ENCODE measurements at regions not wholly inside any gene's neighbourhood (a gene's known extent, or its start where the extent isn't known, plus 50 kb on each side); places are given as distances from the start of the nearest gene placed in this dataset.

- H3K18ac ChIP-seq (ENCODE audit: low read length) = no peak overlapping the region
- H3K27ac ChIP-seq (ENCODE audit: low read depth, low read length) = no peak overlapping the region
- H3K36me3 ChIP-seq (ENCODE audit: control insufficient read depth, insufficient read depth, low read length) = no peaks in the 10 kb centered on the region
- no peak overlapping the region for H3K4me3 ChIP-seq (ENCODE audit: low read length)
- no peak overlapping the region for H4K8ac ChIP-seq (ENCODE audit: low read depth, low read length)
- no peak overlapping the region for H3K9ac ChIP-seq (ENCODE audit: low read length)
- no peak overlapping the region for H2AK5ac ChIP-seq (ENCODE audit: low read length)
- no peak overlapping the region for H3K4me2 ChIP-seq (ENCODE audit: low read length)
- no peaks in the 10 kb centered on the region for H3K79me2 ChIP-seq (ENCODE audit: control insufficient read depth, insufficient read depth, low read length)
- no peak overlapping the region for H3K4ac ChIP-seq (ENCODE audit: low read depth, low read length)
- H3K23ac ChIP-seq (ENCODE audit: low read length) = no peak overlapping the region
- no peaks in the 10 kb centered on the region for H3K4me1 ChIP-seq (ENCODE audit: control insufficient read depth, low read depth, low read length)
- H4K5ac ChIP-seq (ENCODE audit: low read length) = no peak overlapping the region
- no peak overlapping the region for H3K56ac ChIP-seq (ENCODE audit: low read length)
- H2BK15ac ChIP-seq (replicated peaks; ENCODE audit: low read depth) = no peak overlapping the region
- H2BK120ac ChIP-seq (ENCODE audit: low read depth, low read length) = no peak overlapping the region
- no CpG with 5 or more reads among the region's 2 CpGs for WGBS (ENCODE audit: extremely low coverage, insufficient coverage, low lambda C conversion rate)
- DNase-seq = no peak
- no peaks in the 10 kb centered on the region for H3K27me3 ChIP-seq (ENCODE audit: insufficient read depth, low read length, poor library complexity)
- H2BK5ac ChIP-seq (ENCODE audit: low read length) = no peak overlapping the region
- no peaks in the 10 kb centered on the region for H3K79me1 ChIP-seq (ENCODE audit: low read length)
These were observed 322.9 kb downstream of the BCL11A start for GRCh38 chr2:60230596-60230995.

GRCh38 chr2:60230037-60230436 is 323.4 kb downstream of the BCL11A start:
- no peak overlapping the region for H3K4me3 ChIP-seq (ENCODE audit: low read length)
- H3K56ac ChIP-seq (ENCODE audit: low read length) = no peak overlapping the region
- no peaks in the 10 kb centered on the region for H3K4me1 ChIP-seq (ENCODE audit: control insufficient read depth, low read depth, low read length)
- no peak overlapping the region for H3K23ac ChIP-seq (ENCODE audit: low read length)
- no peak overlapping the region for H3K4ac ChIP-seq (ENCODE audit: low read depth, low read length)
- no peak overlapping the region for H2AK5ac ChIP-seq (ENCODE audit: low read length)
- no peaks in the 10 kb centered on the region for H3K79me2 ChIP-seq (ENCODE audit: control insufficient read depth, insufficient read depth, low read length)
- no peak overlapping the region for H2BK15ac ChIP-seq (replicated peaks; ENCODE audit: low read depth)
- H3K18ac ChIP-seq (ENCODE audit: low read length) = no peak overlapping the region
- H3K27me3 ChIP-seq (ENCODE audit: insufficient read depth, low read length, poor library complexity) = no peaks in the 10 kb centered on the region
- no peak overlapping the region for H4K8ac ChIP-seq (ENCODE audit: low read depth, low read length)
- no peak for DNase-seq
- no peak overlapping the region for H3K9ac ChIP-seq (ENCODE audit: low read length)
- H4K5ac ChIP-seq (ENCODE audit: low read length) = no peak overlapping the region
- no peaks in the 10 kb centered on the region for H3K36me3 ChIP-seq (ENCODE audit: control insufficient read depth, insufficient read depth, low read length)
- H2BK5ac ChIP-seq (ENCODE audit: low read length) = no peak overlapping the region
- no peak overlapping the region for H3K4me2 ChIP-seq (ENCODE audit: low read length)
- no peak overlapping the region for H2BK120ac ChIP-seq (ENCODE audit: low read depth, low read length)
- H3K79me1 ChIP-seq (ENCODE audit: low read length) = no peaks in the 10 kb centered on the region
- H3K27ac ChIP-seq (ENCODE audit: low read depth, low read length) = no peak overlapping the region
- no CpG with 5 or more reads among the region's 6 CpGs for WGBS (ENCODE audit: extremely low coverage, insufficient coverage, low lambda C conversion rate)

DNA sequence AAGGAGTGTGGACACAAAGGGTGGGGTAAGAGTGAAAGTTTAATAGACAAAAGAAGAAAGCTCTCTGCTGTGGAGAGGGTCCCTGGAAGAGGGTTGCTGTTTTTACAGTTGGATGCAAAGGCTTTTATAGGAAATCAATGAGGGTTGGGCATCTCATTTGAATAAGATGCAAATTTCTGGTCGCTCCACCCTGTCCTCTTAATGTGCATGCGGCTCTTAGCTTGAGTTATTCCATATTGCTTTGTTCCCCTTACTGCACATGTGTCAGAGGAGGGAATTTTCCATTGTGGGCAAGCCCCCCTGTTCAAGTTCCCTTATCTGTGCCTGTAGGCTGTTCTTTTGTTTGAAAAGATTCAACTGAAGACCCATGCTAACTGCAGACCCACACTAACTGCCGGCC is 326.5 kb downstream of the BCL11A start:
- H3K23ac ChIP-seq (ENCODE audit: low read length) = no peak overlapping the region
- no peak overlapping the region for H3K9ac ChIP-seq (ENCODE audit: low read length)
- no peak overlapping the region for H3K56ac ChIP-seq (ENCODE audit: low read length)
- no peak overlapping the region for H2BK15ac ChIP-seq (replicated peaks; ENCODE audit: low read depth)
- no peak overlapping the region for H3K4me2 ChIP-seq (ENCODE audit: low read length)
- no peaks in the 10 kb centered on the region for H3K79me1 ChIP-seq (ENCODE audit: low read length)
- no peak overlapping the region for H3K4ac ChIP-seq (ENCODE audit: low read depth, low read length)
- H3K27ac ChIP-seq (ENCODE audit: low read depth, low read length) = no peak overlapping the region
- no peaks in the 10 kb centered on the region for H3K4me1 ChIP-seq (ENCODE audit: control insufficient read depth, low read depth, low read length)
- H3K36me3 ChIP-seq (ENCODE audit: control insufficient read depth, insufficient read depth, low read length) = no peaks in the 10 kb centered on the region
- no CpG with 5 or more reads among the region's 3 CpGs for WGBS (ENCODE audit: extremely low coverage, insufficient coverage, low lambda C conversion rate)
- no peak overlapping the region for H2BK120ac ChIP-seq (ENCODE audit: low read depth, low read length)
- no peak overlapping the region for H2AK5ac ChIP-seq (ENCODE audit: low read length)
- no peak overlapping the region for H4K5ac ChIP-seq (ENCODE audit: low read length)
- H3K18ac ChIP-seq (ENCODE audit: low read length) = no peak overlapping the region
- H3K79me2 ChIP-seq (ENCODE audit: control insufficient read depth, insufficient read depth, low read length) = no peaks in the 10 kb centered on the region
- H4K8ac ChIP-seq (ENCODE audit: low read depth, low read length) = no peak overlapping the region
- no peaks in the 10 kb centered on the region for H3K27me3 ChIP-seq (ENCODE audit: insufficient read depth, low read length, poor library complexity)
- DNase-seq = no peak
- no peak overlapping the region for H3K4me3 ChIP-seq (ENCODE audit: low read length)
- no peak overlapping the region for H2BK5ac ChIP-seq (ENCODE audit: low read length)

DNA sequence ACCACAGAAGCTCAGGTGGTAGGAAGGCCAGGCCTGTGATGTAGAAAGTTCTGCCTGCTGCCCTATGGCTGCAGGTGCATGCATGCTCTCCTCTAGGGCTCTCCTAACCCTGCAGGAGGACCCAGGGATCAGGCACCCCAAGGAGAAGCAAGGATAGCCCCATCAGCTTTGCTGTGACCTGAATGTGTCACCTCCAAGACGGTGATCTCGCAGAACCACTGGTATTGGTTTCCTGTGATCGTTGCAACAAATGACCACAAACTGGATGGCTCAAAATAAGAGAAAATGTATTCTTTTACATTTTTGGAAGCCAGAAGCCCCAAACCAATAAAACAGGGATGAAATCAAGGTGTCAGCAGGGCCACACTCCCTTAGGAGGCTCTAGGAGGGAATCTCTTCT is 327.3 kb downstream of the BCL11A start:
- Histone ChIP-seq H3K27me3 (ENCODE audit: insufficient read depth, low read length, poor library complexity) (no peaks in the 10 kb centered on the region), H3K56ac (ENCODE audit: low read length) (no peak overlapping the region), H3K9ac (ENCODE audit: low read length) (no peak overlapping the region), H2BK5ac (ENCODE audit: low read length) (no peak overlapping the region), H3K4me2 (ENCODE audit: low read length) (no peak overlapping the region), H3K4me3 (ENCODE audit: low read length) (no peak overlapping the region), H4K5ac (ENCODE audit: low read length) (no peak overlapping the region), H3K4me1 (ENCODE audit: control insufficient read depth, low read depth, low read length) (no peaks in the 10 kb centered on the region), H3K79me1 (ENCODE audit: low read length) (no peaks in the 10 kb centered on the region), H4K8ac (ENCODE audit: low read depth, low read length) (no peak overlapping the region), H3K18ac (ENCODE audit: low read length) (no peak overlapping the region), H3K27ac (ENCODE audit: low read depth, low read length) (no peak overlapping the region), H3K79me2 (ENCODE audit: control insufficient read depth, insufficient read depth, low read length) (no peaks in the 10 kb centered on the region), H3K36me3 (ENCODE audit: control insufficient read depth, insufficient read depth, low read length) (no peaks in the 10 kb centered on the region), H3K23ac (ENCODE audit: low read length) (no peak overlapping the region), H2BK15ac (replicated peaks; ENCODE audit: low read depth) (no peak overlapping the region), H2AK5ac (ENCODE audit: low read length) (no peak overlapping the region), H2BK120ac (ENCODE audit: low read depth, low read length) (no peak overlapping the region), H3K4ac (ENCODE audit: low read depth, low read length) (no peak overlapping the region)
- no peak for DNase-seq
- no CpG with 5 or more reads among the region's 3 CpGs for WGBS (ENCODE audit: extremely low coverage, insufficient coverage, low lambda C conversion rate)

- H2BK120ac ChIP-seq (ENCODE audit: low read depth, low read length) = no peak overlapping the region
- H2BK15ac ChIP-seq (replicated peaks; ENCODE audit: low read depth) = no peak overlapping the region
- H3K4ac ChIP-seq (ENCODE audit: low read depth, low read length) = no peak overlapping the region
- no peaks in the 10 kb centered on the region for H3K4me1 ChIP-seq (ENCODE audit: control insufficient read depth, low read depth, low read length)
- H3K79me2 ChIP-seq (ENCODE audit: control insufficient read depth, insufficient read depth, low read length) = no peaks in the 10 kb centered on the region
- no peak overlapping the region for H4K8ac ChIP-seq (ENCODE audit: low read depth, low read length)
- no peak overlapping the region for H2BK5ac ChIP-seq (ENCODE audit: low read length)
- no CpG with 5 or more reads among the region's 2 CpGs for WGBS (ENCODE audit: extremely low coverage, insufficient coverage, low lambda C conversion rate)
- H3K18ac ChIP-seq (ENCODE audit: low read length) = no peak overlapping the region
- no peak overlapping the region for H3K4me3 ChIP-seq (ENCODE audit: low read length)
- H3K9ac ChIP-seq (ENCODE audit: low read length) = no peak overlapping the region
- no peaks in the 10 kb centered on the region for H3K79me1 ChIP-seq (ENCODE audit: low read length)
- no peak overlapping the region for H3K23ac ChIP-seq (ENCODE audit: low read length)
- H3K56ac ChIP-seq (ENCODE audit: low read length) = no peak overlapping the region
- H2AK5ac ChIP-seq (ENCODE audit: low read length) = no peak overlapping the region
- H3K27me3 ChIP-seq (ENCODE audit: insufficient read depth, low read length, poor library complexity) = no peaks in the 10 kb centered on the region
- DNase-seq = no peak
- no peak overlapping the region for H4K5ac ChIP-seq (ENCODE audit: low read length)
- no peak overlapping the region for H3K4me2 ChIP-seq (ENCODE audit: low read length)
- H3K27ac ChIP-seq (ENCODE audit: low read depth, low read length) = no peak overlapping the region
- H3K36me3 ChIP-seq (ENCODE audit: control insufficient read depth, insufficient read depth, low read length) = no peaks in the 10 kb centered on the region
These were observed 329.6 kb downstream of the BCL11A start for GRCh38 chr2:60223859-60224258.

- no CpG with 5 or more reads among the region's 3 CpGs for WGBS (ENCODE audit: extremely low coverage, insufficient coverage, low lambda C conversion rate)
- H3K27ac ChIP-seq (ENCODE audit: low read depth, low read length) = no peak overlapping the region
- H3K4ac ChIP-seq (ENCODE audit: low read depth, low read length) = no peak overlapping the region
- H2AK5ac ChIP-seq (ENCODE audit: low read length) = no peak overlapping the region
- H2BK120ac ChIP-seq (ENCODE audit: low read depth, low read length) = no peak overlapping the region
- no peak overlapping the region for H2BK5ac ChIP-seq (ENCODE audit: low read length)
- no peaks in the 10 kb centered on the region for H3K4me1 ChIP-seq (ENCODE audit: control insufficient read depth, low read depth, low read length)
- no peak overlapping the region for H3K4me2 ChIP-seq (ENCODE audit: low read length)
- no peak overlapping the region for H3K9ac ChIP-seq (ENCODE audit: low read length)
- DNase-seq = no peak
- H4K8ac ChIP-seq (ENCODE audit: low read depth, low read length) = no peak overlapping the region
- no peak overlapping the region for H4K5ac ChIP-seq (ENCODE audit: low read length)
- no peaks in the 10 kb centered on the region for H3K79me2 ChIP-seq (ENCODE audit: control insufficient read depth, insufficient read depth, low read length)
- H3K4me3 ChIP-seq (ENCODE audit: low read length) = no peak overlapping the region
- no peak overlapping the region for H3K23ac ChIP-seq (ENCODE audit: low read length)
- H3K27me3 ChIP-seq (ENCODE audit: insufficient read depth, low read length, poor library complexity) = no peaks in the 10 kb centered on the region
- no peaks in the 10 kb centered on the region for H3K36me3 ChIP-seq (ENCODE audit: control insufficient read depth, insufficient read depth, low read length)
- H3K79me1 ChIP-seq (ENCODE audit: low read length) = no peaks in the 10 kb centered on the region
- no peak overlapping the region for H3K18ac ChIP-seq (ENCODE audit: low read length)
- no peak overlapping the region for H3K56ac ChIP-seq (ENCODE audit: low read length)
- H2BK15ac ChIP-seq (replicated peaks; ENCODE audit: low read depth) = no peak overlapping the region
These were observed 332.4 kb downstream of the BCL11A start for GRCh38 chr2:60221098-60221497.

All from mesendoderm (in vitro differentiated cells).